ENCODE measurements at regions not wholly inside any gene's neighbourhood (a gene's known extent, or its start where the extent isn't known, plus 50 kb on each side); places are given as distances from the start of the nearest gene placed in this dataset.
"Not testable (repeated sequence)": the region's sequence is repeated elsewhere in the genome, so short reads cannot be mapped to it uniquely, and the experiment has no call there.

DNA sequence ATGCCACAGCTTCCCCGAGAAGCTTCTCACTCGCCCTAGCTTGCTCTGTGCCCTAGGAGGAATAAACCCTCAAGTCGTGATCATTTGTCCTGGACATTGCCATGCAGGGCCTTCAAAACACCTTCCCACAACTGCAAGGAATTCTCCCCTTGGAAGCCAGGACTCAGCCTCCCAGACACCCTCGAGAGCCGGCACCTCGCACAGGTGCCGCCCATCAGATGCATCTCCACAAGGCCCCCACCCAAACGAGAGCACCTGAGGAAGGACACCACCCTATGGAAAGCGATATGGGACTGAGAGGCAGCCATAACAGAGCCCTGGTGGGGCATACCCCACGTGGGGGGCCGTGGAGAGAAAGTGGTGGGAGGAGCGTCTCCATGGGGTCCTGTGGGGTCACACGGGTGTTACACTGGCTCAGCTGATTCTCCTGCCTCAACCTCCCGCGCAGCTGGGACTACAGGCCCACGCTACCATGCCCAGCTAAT lies 77.6 kb upstream of the FOXK1 start:
- H3K9me3 ChIP-seq (ENCODE audit: insufficient read depth, low read depth, low read length) = no peaks in the 10 kb centered on the region; the same call in 1 of the 2 replicates
- H3K4me1 ChIP-seq (ENCODE audit: insufficient read depth, low read length, poor library complexity, severe bottlenecking) = no peaks in the 10 kb centered on the region
- H3F3A ChIP-seq (ENCODE audit: low read depth) = no peaks in the 10 kb centered on the region
- H3K9me2 ChIP-seq (replicated peaks; ENCODE audit: low read depth, low read length) = no peaks in the 10 kb centered on the region
- no peaks in the 10 kb centered on the region for H3K36me3 ChIP-seq (ENCODE audit: insufficient read depth, low read length)
- H2AFZ ChIP-seq (ENCODE audit: low read length) = no peak overlapping the region
- H3K79me2 ChIP-seq (ENCODE audit: insufficient read depth, low read length) = no peaks in the 10 kb centered on the region
- H4K20me1 ChIP-seq (ENCODE audit: insufficient read depth, low read length, poor library complexity, severe bottlenecking) = no peaks in the 10 kb centered on the region
- H3K27me3 ChIP-seq (ENCODE audit: insufficient read depth, low read length, poor library complexity, severe bottlenecking) = no peaks in the 10 kb centered on the region
- no peak overlapping the region for H3K4me3 ChIP-seq (ENCODE audit: low read length, poor library complexity, severe bottlenecking)
- H3K4me2 ChIP-seq (ENCODE audit: low read depth, low read length, poor library complexity, severe bottlenecking) = no peak overlapping the region
- no peak overlapping the region for H3K9ac ChIP-seq (ENCODE audit: low read depth, low read length, poor library complexity, severe bottlenecking)
- TF ChIP-seq, protein P1, sequence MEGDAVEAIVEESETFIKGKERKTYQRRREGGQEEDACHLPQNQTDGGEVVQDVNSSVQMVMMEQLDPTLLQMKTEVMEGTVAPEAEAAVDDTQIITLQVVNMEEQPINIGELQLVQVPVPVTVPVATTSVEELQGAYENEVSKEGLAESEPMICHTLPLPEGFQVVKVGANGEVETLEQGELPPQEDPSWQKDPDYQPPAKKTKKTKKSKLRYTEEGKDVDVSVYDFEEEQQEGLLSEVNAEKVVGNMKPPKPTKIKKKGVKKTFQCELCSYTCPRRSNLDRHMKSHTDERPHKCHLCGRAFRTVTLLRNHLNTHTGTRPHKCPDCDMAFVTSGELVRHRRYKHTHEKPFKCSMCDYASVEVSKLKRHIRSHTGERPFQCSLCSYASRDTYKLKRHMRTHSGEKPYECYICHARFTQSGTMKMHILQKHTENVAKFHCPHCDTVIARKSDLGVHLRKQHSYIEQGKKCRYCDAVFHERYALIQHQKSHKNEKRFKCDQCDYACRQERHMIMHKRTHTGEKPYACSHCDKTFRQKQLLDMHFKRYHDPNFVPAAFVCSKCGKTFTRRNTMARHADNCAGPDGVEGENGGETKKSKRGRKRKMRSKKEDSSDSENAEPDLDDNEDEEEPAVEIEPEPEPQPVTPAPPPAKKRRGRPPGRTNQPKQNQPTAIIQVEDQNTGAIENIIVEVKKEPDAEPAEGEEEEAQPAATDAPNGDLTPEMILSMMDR (conservative IDR thresholded peaks at IDR 0.05; ENCODE audit: low read length) = no peak
- no peak for TF ChIP-seq EZH2phosphoT487 (IDR thresholded peaks at IDR 0.05; ENCODE audit: borderline replicate concordance)

DNA sequence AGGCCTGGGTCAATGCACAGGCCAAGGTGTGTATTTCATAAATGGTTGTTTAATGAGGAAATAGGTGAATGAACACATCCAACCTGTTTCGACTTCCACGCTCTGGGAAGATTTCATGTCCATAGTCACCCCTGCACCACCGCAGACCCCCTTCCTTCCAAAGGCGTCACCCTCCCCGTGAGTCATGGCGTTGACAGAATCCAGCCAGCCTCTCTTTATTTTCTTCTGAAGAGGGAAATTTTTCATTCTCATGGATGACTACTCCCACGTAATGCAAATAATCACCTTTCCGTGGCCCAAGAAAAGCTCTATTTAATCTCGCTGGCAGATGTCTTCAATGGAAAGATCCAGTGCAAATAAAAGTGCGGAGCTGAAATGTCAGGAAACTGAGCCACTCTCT lies 75.3 kb upstream of the FOXK1 start:
- Histone ChIP-seq H3K4me1 (ENCODE audit: insufficient read depth, low read length, poor library complexity, severe bottlenecking) (no peaks in the 10 kb centered on the region), H3K4me3 (ENCODE audit: low read length, poor library complexity, severe bottlenecking) (no peak overlapping the region), H4K20me1 (ENCODE audit: insufficient read depth, low read length, poor library complexity, severe bottlenecking) (no peaks in the 10 kb centered on the region), H3F3A (ENCODE audit: low read depth) (no peaks in the 10 kb centered on the region), H3K9me2 (replicated peaks; ENCODE audit: low read depth, low read length) (no peaks in the 10 kb centered on the region), H3K4me2 (ENCODE audit: low read depth, low read length, poor library complexity, severe bottlenecking) (no peak overlapping the region), H2AFZ (ENCODE audit: low read length) (no peak overlapping the region), H3K9ac (ENCODE audit: low read depth, low read length, poor library complexity, severe bottlenecking) (no peak overlapping the region), H3K79me2 (ENCODE audit: insufficient read depth, low read length) (no peaks in the 10 kb centered on the region), H3K36me3 (ENCODE audit: insufficient read depth, low read length) (no peaks in the 10 kb centered on the region), H3K9me3 (ENCODE audit: insufficient read depth, low read depth, low read length) (no peaks in the 10 kb centered on the region; the same call in 1 of the 2 replicates), H3K27me3 (ENCODE audit: insufficient read depth, low read length, poor library complexity, severe bottlenecking) (no peaks in the 10 kb centered on the region)
- TF ChIP-seq EZH2phosphoT487 (IDR thresholded peaks at IDR 0.05; ENCODE audit: borderline replicate concordance) = no peak
- TF ChIP-seq, protein P1 (conservative IDR thresholded peaks at IDR 0.05; ENCODE audit: low read length) = no peak

DNA sequence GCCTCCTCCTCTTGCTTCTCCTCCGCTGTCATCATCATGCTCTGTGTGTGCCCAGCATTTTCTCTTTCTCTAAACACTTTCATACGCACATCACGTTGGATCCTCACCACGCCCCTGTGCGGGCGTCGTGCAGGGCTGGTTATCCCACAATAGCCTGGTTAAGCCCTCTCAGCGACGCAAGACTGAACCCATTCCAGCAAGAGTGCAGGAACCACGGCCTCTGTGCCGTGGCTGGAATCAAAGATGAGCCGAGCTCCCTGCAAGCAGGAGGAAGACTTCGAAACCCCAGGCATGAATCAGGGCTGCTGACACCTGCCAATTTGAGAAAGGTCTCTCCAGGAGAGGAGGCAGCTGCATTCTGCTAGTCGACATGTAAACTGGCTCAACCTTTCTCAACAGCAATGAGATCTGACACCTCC lies 74.8 kb upstream of the FOXK1 start:
- no peaks in the 10 kb centered on the region for H3K79me2 ChIP-seq (ENCODE audit: insufficient read depth, low read length)
- no peak overlapping the region for H2AFZ ChIP-seq (ENCODE audit: low read length)

DNA sequence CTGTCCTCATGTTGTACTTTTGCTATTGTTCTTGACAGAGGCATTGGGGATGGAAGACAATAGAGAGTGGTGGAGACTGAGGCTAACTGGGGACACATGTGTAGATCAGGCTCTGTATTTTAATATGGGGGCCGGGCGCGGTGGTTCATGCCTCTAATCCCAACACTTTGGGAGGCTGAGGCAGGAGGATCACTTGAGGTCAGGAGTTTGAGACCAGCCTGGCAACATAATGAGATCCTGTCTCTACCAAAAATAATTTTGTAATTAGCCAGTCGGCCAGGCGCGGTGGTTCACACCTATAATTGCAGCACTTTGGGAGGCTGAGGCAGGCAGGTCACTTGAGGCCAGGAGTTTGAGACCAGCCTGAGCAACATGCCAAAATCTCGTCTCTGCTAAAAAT lies 72.5 kb upstream of the FOXK1 start:
- not testable (repeated sequence) for H3K4me1 ChIP-seq (ENCODE audit: insufficient read depth, low read length, poor library complexity, severe bottlenecking); H4K20me1 ChIP-seq (ENCODE audit: insufficient read depth, low read length, poor library complexity, severe bottlenecking); H3F3A ChIP-seq (ENCODE audit: low read depth); H3K9me3 ChIP-seq (ENCODE audit: insufficient read depth, low read depth, low read length); H3K79me2 ChIP-seq (ENCODE audit: insufficient read depth, low read length); H3K4me3 ChIP-seq (ENCODE audit: low read length, poor library complexity, severe bottlenecking); H2AFZ ChIP-seq (ENCODE audit: low read length); H3K9ac ChIP-seq (ENCODE audit: low read depth, low read length, poor library complexity, severe bottlenecking); H3K27me3 ChIP-seq (ENCODE audit: insufficient read depth, low read length, poor library complexity, severe bottlenecking); H3K36me3 ChIP-seq (ENCODE audit: insufficient read depth, low read length); H3K4me2 ChIP-seq (ENCODE audit: low read depth, low read length, poor library complexity, severe bottlenecking); H3K9me2 ChIP-seq (replicated peaks; ENCODE audit: low read depth, low read length)

More for the DNA sequence above, 74.8 kb upstream of the FOXK1 start:
- Histone ChIP-seq H3F3A (ENCODE audit: low read depth) (no peaks in the 10 kb centered on the region), H3K9ac (ENCODE audit: low read depth, low read length, poor library complexity, severe bottlenecking) (no peak overlapping the region), H3K4me3 (ENCODE audit: low read length, poor library complexity, severe bottlenecking) (no peak overlapping the region), H3K9me3 (ENCODE audit: insufficient read depth, low read depth, low read length) (no peaks in the 10 kb centered on the region; the same call in 1 of the 2 replicates), H4K20me1 (ENCODE audit: insufficient read depth, low read length, poor library complexity, severe bottlenecking) (no peaks in the 10 kb centered on the region), H3K27me3 (ENCODE audit: insufficient read depth, low read length, poor library complexity, severe bottlenecking) (no peaks in the 10 kb centered on the region), H3K4me1 (ENCODE audit: insufficient read depth, low read length, poor library complexity, severe bottlenecking) (no peaks in the 10 kb centered on the region), H3K4me2 (ENCODE audit: low read depth, low read length, poor library complexity, severe bottlenecking) (no peak overlapping the region), H3K9me2 (replicated peaks; ENCODE audit: low read depth, low read length) (no peaks in the 10 kb centered on the region), H3K36me3 (ENCODE audit: insufficient read depth, low read length) (no peaks in the 10 kb centered on the region)
- no peak for TF ChIP-seq EZH2phosphoT487 (IDR thresholded peaks at IDR 0.05; ENCODE audit: borderline replicate concordance)
- TF ChIP-seq, protein P1 (conservative IDR thresholded peaks at IDR 0.05; ENCODE audit: low read length) = no peak

Data from Loucy (cell line).